Testis (tissue), 2 donors: ENCODE measurements at regions not wholly inside any gene's neighbourhood (a gene's known extent, or its start where the extent isn't known, plus 50 kb on each side); places are given as distances from the start of the nearest gene placed in this dataset.

Experiments
- POLR2A ChIP-seq: fragments of 450-650 bp; IDR thresholded peaks from one replicate; pipeline ENCODE4 v1.6.1; 2017; ENCODE audit warnings: antibody characterized with exemption, mild to moderate bottlenecking, moderate library complexity
- TF ChIP-seq, protein P1 (sequence below), 3 experiments: fragments of 450-650 bp in 2 of 3; fragments of 200-600 bp in 1 of 3; sonication (generic) in 1 of 3; IDR thresholded peaks; one replicate each; pipeline ENCODE4 v1.5.1; 2016 to 2019; ENCODE audit warnings: antibody characterized with exemption in 3 of 3, mild to moderate bottlenecking in 2 of 3, moderate library complexity in 1 of 3

DNA sequence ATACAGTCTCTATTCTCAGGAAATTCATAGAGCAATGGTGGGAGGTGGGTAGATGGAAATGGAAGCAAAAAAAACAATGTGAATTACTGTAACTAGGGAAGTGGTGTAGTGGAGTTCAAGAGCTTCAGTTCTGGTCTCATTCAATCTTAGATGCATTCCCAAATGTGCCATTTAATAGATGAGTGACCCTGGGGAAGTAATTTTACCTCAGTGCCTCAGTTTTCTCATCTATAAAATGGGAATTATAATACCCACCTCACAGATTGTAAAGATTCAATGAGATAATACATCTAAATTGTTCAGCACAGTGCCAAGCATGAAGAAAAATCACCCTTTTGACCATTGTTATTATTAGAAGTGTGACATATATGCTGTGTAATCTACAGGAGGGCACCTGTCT lies 173.1 kb downstream of the SLC38A4 start:
- no peak for TF ChIP-seq POLR2A
- TF ChIP-seq, protein P1, sequence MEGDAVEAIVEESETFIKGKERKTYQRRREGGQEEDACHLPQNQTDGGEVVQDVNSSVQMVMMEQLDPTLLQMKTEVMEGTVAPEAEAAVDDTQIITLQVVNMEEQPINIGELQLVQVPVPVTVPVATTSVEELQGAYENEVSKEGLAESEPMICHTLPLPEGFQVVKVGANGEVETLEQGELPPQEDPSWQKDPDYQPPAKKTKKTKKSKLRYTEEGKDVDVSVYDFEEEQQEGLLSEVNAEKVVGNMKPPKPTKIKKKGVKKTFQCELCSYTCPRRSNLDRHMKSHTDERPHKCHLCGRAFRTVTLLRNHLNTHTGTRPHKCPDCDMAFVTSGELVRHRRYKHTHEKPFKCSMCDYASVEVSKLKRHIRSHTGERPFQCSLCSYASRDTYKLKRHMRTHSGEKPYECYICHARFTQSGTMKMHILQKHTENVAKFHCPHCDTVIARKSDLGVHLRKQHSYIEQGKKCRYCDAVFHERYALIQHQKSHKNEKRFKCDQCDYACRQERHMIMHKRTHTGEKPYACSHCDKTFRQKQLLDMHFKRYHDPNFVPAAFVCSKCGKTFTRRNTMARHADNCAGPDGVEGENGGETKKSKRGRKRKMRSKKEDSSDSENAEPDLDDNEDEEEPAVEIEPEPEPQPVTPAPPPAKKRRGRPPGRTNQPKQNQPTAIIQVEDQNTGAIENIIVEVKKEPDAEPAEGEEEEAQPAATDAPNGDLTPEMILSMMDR (IDR thresholded peaks at IDR 0.05): no peak
